HG02970 (cell line): ENCODE measurements at regions not wholly inside any gene's neighbourhood (a gene's known extent, or its start where the extent isn't known, plus 50 kb on each side); places are given as distances from the start of the nearest gene placed in this dataset.

Experiments used
- ATAC-seq: cut with Tn5 transposase; IDR thresholded peaks from one replicate; pipeline ENCODE4 v1.9.1; 2021; ENCODE audit warnings: mild to moderate bottlenecking, moderate library complexity, moderate number of reproducible peaks; ENCODE audit not compliant: unreplicated experiment, low FRiP score

DNA sequence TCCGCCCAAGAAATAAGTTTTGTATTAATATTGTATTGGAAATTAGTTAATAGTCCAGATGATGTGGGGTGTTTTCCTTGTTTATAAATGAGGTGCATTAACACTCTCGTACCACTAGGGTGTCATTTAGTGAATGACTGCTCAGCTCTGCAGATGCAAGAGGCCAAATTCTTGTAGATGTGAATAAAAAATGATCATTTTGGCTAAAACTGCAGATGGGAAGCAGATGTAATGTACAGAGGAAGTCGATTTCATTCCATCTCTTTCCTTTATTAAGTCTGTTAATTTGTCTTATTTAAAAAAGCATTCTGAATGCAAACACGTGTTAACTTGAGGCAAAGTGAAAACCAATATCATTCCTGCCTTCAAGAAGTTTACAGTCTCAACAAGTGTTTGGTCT, 108.1 kb downstream of the DHX15 start:
- no peak for ATAC-seq

DNA sequence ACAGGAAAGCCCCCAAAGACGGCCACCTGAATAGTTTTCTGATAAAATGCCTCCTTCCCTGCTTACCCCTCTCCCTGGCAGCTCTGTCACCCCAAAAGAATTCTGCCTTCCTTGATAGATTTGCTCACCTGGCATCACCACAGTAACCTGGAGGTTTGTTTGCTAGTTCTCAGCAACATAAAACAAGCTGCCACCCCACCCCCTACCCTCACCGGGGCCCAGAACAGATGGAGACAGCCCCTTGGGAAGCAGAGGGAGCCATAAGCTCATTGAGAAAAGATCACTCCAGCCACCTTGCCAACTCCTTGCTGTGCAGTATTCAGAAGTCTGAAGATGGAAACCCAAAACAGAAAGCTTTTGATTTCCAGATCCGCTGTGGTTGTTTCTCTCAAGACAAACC, 108.6 kb downstream of the DHX15 start:
- ATAC-seq: no peak

DNA sequence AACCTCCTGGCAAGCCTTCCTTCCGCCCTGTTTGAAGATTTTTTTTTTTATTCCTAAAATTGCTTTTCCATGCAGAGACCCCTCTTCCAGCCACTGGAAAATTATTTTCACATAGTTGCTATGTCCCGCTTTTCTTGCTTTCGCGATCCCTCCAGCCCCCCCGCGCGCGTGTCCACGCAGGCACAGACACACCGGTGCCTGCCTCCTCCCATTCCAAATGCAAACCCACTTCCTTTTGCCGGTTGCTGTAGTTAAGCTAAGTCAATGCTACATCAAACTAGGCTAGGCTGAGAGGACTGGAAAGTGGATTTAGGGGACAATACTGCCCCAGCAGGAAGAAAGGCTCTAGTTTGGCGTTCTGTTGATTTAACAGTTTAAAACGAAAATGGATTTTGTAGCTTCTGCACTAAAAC, 111.0 kb downstream of the DHX15 start:
- ATAC-seq: no peak

DNA sequence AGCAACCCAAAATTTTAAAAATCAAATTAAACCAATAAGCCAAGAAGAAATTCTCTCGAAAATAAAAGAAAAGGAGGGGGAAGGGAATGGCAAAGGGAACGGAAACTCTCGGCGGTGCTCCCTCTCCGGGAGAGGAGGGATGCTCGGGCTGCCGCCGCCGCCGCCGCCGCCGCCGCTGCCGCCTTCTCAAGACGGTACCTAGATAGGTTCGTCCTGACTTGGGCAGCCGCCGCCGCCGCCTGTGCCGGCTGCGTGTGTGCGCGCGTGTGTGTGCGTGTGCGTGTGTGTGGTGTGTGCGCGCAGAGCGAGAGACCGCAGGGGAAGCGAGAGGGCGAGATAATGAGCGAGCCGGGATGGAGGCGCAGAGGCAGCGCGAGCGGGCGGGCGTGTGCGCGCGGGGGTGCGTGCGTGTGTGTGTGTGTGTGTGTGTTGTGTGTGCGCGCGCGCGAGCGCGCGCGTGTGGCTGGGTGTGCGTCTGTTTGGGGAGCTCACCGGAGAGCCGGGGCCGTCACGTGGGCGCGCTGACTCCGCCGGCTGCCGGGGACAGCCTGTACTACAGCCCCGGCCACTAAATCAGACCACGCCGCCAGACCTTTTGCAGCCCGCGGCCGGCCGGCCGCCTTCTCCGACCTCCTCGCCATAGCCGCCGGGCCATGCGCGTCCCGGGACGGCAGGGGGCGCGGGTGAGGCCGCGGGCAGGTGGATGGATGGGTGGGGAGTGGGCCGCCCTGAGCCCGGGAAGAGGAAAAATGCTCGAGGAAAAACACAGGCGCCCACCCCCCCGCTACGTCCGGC, 111.6 kb downstream of the DHX15 start:
- ATAC-seq: no peak

DNA sequence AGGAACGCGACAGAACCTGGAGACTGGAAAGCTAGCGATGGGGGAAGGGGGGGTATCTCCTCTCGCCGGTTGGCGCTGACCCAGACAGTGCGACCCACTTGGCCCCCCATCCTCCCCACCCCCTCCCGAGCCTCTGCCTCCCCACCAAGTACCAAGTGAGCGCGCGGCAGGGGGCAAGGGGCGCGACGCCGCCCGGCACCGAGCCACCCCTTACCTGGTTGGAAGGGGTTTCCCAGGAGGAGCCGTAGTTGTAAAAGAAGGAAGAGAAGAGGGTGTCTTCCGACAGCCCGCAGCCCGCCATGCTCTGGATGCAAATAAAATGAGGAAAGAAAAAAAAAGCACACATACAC, 112.2 kb downstream of the DHX15 start:
- ATAC-seq: no peak

DNA sequence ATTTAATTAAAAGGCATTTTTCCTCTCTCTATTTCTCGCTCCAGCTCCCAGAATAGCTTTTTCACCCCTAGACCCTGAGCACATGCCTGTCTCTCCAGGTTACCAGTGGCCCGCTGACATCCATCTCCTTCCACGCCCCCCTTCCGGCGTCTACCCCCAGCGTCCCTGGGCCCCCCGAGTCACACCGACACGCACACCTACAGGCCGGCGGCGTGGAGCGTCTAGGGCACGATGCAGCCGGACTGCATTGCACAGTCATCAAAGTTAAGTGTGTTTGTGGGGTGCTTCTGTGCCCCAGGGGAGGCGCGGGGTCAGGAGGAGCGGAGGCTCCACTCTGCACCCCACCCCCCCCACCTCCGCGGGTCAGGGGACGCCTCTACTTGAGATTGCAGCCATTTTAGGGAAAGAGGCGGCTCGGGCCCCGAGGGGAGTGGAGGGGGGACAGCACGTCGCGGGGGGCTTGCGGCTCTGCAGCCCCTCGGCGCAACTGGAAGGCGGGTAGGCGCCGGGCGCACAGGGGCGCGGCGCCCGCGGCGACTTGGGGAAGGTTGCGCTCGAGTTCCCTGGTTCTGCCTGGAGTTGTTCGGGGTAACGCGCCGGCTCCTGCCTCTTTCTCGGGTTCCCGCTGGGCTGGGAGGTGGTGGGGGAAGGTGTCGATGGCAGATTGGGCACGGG, 112.7 kb downstream of the DHX15 start:
- no peak for ATAC-seq

DNA sequence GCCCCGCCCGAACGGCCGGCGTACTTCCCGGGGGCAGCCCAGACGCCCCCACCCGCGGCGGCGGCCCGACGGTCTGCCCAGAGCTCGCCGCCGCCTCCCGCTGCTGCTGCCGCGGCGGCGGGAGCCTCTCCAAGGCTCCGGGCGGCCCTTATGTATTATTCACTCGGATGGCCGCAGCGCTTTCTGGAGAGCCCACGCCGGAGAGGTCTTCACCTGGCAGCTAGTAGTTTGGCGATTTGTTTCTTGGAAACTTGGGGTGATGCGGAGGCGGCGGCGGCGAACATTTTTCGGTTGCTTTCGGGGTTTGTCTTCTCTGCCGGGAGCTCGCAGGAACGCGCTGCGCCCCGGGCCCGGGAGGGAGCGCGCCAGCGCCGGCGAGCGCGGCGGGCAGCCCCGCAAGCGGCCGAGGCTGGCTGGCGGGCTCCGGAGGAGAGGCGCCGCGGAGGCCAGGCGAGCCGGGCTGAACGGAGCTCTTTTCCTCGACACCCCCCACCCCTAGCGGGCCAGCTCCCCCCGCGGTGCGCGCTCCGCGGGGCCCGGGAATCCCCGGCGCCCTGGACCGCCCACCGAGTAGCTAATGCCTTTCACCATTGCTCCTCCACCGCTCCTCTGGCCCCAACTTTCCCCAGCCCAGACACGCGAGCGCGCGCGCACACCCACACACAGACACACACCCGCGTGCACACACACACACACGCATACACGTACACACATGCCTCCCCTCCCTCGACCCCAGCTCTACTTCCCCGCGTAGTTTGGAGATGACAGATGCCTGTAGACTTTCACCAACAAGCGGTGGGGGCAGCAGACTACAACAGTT, 113.5 kb downstream of the DHX15 start:
- no peak for ATAC-seq

DNA sequence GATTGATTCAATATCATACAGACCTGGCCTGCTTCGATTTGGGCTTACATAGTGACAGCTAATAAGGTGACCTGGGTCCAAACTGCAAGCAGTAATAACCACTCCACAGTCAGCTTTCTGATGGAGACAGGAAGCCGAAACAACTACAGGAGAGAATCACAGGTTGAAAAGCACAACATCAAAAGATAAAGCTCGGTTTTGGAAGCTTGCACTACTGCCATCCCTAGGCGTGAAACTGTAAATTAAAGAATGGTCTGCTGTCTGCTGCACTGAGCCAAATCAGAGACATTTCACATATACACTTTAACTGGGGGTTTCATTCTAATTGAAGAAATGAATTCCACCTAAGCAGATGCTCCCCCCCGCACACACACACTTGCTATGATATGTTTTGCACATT, 116.3 kb downstream of the DHX15 start:
- ATAC-seq: no peak

DNA sequence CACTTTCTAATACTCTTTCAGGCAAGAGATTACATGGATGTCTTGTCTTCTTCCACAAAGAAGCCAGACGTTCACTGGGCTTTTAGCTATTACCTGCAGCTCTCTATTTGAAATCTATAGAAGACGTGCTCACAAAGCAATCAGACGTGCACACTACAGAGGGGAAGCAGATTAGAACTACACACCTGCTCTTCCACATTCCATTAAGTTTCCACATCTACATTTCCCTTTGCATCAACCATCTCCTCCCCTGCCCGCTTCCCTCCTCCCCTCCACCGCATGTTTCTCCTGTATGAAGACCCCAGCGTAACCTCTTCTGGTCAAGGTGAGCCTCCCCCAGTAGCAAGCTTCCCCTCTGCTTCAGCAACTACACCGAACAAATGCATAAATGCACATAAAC, 119.8 kb downstream of the DHX15 start:
- no peak for ATAC-seq

DNA sequence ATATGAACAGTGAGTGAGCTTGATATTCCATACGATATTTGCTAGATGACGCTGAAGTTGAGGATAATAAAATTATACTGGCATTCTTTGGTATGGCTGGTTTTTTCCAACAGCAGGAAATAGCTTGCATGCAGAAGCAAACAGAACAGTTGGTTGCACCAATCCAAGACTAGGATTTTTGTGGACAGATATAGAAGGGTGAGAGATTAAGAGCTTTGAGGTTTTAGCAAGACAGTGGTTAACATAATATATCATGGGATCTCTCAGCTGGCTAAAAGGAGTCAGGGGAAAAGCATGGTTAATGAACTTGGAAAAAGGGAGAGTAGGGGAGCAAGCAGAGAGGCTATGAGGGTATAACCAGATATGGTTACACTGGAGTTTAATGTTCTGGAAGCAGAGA, 127.9 kb downstream of the DHX15 start:
- ATAC-seq: no peak

DNA sequence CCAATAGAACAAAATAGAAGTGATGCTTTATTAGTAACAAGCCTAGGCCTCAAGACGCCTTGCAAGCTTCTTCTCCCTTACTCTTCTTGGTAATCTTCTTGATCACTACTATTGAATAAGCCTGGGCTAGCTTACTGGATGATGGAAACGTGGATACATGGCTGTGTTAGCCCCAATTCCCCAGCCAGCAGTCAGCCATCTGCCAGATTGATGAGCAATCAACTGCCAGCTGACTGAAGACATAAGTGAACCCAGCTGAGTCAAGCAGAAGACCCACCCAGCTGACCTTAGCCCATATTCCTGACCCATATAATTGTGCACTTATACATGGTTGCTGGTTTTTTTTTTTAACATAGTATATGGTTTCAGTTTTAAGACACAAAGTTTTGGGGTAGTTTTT, 130.4 kb downstream of the DHX15 start:
- ATAC-seq: no peak

DNA sequence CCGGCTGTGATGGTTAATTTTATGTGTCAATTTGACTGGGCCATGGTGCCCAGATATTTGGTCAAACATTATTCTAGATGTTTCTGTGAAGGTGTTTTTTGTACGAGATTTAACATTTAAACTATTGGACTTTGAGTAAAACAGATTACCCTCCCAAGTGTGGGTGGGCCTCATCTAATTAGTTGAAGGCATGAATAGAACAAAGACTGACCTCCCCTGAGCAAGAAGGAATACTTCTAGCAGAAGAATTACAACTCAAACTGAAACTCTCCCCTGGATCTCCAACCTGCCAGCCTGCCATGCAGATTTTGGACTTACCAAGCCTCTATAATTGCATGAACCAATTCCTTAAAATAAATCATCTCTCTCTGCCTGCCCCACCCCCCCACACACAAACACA, 132.5 kb downstream of the DHX15 start:
- ATAC-seq: no peak

DNA sequence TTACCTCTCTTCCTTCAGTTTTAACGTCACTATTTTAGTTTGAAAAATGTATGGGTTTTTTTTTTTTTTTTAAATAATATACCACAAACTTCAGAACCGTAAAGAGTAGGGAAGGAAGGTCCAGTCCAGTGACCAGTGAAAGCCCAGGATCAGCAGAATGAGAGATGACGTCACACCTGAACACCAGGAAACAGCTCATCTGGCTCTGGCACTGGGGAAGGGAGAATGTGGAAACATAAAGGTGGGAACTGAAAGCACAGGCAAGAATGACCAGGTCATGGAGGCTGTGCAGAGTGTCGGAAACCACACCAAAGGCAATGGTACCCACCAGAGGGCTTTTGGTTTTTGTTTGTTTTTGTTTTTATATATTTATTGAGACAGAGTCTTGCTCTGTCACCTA, 141.2 kb downstream of the DHX15 start:
- no peak for ATAC-seq

DNA sequence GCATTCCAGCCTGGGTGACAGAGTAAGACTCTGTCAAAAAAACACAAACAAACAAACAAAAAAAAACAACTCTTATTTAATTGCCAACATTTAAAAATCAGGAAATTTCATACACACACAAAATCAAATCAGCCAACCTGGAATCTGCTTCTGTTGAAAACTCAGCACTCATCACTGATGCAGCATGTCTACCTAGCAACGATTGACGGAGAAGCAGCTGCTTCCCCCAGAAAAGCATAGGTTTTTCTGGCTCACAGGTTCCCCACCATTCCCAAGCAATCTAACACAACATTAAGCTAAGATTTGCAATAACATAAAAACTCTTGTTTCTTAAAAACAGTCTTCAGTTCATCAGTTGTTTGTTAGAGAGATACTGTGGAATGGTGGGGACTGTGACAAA, 143.6 kb downstream of the DHX15 start:
- ATAC-seq: no peak

DNA sequence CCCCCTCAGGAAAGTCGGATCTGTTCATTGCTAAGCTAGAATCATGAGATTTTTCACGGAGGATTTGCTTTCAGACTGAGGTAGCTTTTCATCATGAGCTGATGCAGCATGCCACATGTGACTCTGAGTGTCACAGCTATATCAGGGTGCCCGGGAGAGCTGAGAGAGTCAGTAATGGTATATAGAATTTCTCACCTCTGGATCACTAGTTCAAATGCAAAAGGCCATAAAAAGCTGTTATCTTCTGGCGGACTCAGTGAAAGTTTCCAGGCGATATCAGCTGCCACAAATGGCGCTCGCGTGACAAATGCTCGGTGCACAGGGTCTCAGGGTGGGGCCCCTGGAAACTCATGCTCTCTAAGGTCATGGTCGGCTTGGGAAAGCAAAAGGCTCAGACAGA, 150.1 kb downstream of the DHX15 start:
- no peak for ATAC-seq

DNA sequence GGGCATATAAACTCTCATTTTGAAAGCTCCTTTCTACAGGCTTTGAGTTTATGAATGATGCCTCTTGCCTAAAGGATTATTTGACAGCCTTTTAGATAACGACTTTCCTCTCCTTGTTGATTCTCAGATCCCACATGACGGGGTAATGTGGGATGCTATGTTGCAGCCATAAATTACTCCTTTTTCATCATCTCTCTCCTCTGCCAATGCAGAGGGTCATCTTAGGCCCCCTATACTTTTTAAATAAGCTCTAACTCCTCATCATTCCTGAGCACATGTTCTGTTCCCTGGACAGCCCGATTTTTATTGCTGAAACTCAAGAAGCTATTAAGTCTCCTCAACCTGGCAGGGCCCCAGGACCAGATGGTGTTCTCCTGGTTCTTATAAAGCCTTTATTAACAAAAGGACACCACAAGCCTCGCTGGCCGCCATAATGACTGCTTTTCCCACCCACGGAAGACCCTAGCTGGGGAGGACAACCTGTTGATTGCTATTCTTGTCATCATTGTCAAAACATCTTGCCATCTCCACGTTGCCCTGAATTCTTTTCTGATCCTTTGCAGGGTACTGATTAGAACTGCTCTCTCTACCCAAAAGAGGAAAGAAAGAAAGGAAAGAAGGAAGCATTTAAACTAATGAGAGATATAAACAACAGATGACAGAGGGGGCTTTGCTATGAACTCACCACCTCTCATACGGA, 150.7 kb downstream of the DHX15 start:
- no peak for ATAC-seq

DNA sequence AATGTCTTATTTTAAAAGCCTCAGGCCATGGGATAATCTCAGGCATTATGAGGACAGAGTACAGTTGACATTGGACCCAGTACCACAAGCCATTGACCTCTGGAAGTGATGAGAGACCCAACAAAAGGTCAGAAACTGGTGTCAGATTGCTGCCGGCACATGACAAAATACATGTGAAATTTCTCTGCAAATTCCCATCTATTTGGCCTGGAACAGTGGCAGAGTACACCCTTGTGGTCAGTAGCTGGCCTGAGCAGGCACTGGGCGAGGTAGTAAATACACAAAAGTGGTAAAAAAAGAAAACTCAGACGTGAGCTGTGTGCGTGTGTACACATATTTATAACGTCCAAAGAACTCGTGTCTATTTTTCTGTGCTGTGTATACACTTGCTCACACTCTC, 155.5 kb downstream of the DHX15 start:
- no peak for ATAC-seq

DNA sequence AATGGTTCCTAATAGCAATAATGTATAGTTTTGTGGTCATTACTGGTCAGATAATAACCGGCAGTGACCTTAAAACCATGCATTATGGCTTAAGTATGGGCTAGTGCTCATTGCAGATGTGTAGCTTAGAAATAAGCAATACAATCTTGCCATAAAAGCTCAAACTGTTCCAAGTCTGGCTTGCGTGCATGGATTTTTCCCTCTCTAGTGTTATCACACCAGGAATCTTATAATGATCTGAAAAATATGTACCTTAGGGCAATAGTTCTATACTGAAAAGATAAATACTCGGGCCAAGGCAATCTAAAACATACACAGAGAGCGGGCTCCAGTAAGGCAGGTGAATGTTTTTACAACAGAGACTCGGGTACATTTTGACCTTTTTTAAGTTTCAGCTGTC, 157.8 kb downstream of the DHX15 start:
- ATAC-seq: no peak

DNA sequence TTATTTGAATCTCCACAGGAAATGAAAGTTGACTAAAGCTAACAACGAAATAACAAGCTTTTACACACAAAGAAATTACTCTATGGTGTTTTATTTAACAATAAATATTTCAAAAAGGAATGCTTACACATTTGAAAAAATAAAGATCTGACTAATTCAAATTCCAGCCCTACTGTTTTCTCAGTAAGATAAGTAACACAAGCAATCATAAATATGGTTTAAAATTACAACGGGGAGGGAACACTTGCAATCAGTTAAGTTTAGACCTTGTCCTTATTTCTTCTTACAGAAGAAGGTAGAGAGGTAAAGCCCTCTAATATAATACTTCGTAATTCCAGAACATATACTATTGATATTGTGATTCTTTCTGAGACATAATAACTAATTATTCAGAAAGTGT, 158.5 kb downstream of the DHX15 start:
- no peak for ATAC-seq

DNA sequence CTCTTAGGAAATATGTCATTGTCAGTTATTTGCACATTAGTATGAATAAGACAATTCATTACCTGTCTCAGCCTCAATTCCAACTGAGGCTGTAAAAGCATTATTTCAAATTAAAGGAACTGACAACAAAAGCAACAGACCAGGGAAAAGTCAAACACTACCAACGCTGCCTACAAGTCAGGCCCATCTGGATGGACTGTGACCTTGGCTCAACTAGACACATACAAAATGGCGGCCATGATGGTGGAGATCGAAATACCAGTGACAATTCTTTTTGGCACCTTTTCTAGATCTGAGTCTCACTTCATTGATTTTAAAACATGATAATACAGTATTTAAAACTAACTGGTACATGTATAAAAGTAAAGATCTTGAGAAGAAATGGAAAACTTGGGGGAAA, 160.7 kb downstream of the DHX15 start:
- ATAC-seq: no peak

DNA sequence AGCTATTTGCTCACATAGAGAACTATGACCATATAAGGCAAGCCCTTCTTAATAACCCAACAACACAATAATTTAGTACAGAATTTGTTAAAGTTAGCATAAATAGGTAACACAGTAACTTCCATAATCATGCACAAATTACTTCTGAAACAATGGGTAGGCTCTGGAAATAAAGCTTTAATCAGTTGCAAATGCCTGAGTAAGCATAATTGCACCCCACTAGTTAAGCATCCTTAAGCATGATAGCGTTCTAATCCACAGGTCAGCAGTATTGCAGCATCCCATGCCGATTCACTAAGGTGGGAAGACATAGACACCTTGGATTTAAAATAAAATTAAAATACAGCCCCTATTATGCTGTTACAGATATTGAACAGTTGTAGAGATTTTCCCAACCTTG, 161.7 kb downstream of the DHX15 start:
- ATAC-seq: no peak
